GM10248 (cell line): ENCODE measurements at regions not wholly inside any gene's neighbourhood (a gene's known extent, or its start where the extent isn't known, plus 50 kb on each side); places are given as distances from the start of the nearest gene placed in this dataset.

Source experiments
- CTCF ChIA-PET: fragments of 300-600 bp; sonication (Branson Sonifier 250); formaldehyde crosslinking; extraction: SDS; loops from one replicate; lab custom pipeline; 2021; ENCODE audit warnings: antibody characterized with exemption; lab: Yijun Ruan, JAX
- POLR2A ChIA-PET: fragments of 350-650 bp; sonication (Branson Sonifier 250); formaldehyde crosslinking; extraction: SDS; loops from one replicate; lab custom pipeline; 2020; ENCODE audit warnings: antibody characterized with exemption; lab: Yijun Ruan, JAX
- DNase-seq: peaks from one replicate; pipeline ENCODE4 v3.0.0; 2012; ENCODE audit errors: extremely low spot score
- TF ChIP-seq, protein P1 (sequence below): IDR thresholded peaks from 2 replicates; pipeline ENCODE4 v1.5.1; 2012; ENCODE audit warnings: mild to moderate bottlenecking, low read depth; ENCODE audit errors: extremely low read depth, missing control alignments, control extremely low read depth

DNA sequence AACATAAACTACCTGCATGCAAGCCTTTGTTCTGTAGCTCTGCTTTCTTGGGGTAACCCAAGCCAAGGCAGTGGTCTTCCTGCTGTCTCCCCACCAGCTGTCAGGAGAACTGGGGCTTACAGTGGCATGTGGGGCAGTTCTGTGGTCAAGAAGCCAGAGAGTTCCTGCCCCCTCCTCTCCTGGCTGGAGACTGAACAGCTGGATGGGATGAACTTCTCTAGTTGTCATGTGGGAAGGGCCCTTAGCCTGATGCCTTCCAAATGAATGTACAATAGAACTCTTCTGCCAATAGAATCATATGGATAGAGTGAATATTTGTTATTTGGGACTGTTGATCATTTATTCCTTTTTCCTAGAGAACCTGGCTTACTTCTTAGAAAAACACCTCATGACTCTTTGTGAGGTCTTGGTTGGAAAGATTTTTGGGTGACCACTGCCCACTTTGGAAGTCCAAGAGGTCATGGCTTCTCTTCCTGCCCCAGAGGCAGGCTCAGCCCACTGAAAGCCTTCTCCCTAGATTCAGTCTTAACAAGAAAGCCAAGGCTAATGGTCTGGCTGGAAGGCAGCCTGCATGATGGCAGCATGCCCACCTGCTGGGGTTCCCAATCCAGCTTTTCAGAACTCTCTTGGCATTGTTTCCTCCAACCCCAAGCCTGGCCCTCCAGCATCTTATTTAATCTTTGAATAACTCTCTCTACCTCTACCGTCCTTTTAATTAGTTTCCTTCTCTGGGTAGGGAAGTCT is 462.9 kb upstream of the PROK2 start:
- TF ChIP-seq, protein P1, sequence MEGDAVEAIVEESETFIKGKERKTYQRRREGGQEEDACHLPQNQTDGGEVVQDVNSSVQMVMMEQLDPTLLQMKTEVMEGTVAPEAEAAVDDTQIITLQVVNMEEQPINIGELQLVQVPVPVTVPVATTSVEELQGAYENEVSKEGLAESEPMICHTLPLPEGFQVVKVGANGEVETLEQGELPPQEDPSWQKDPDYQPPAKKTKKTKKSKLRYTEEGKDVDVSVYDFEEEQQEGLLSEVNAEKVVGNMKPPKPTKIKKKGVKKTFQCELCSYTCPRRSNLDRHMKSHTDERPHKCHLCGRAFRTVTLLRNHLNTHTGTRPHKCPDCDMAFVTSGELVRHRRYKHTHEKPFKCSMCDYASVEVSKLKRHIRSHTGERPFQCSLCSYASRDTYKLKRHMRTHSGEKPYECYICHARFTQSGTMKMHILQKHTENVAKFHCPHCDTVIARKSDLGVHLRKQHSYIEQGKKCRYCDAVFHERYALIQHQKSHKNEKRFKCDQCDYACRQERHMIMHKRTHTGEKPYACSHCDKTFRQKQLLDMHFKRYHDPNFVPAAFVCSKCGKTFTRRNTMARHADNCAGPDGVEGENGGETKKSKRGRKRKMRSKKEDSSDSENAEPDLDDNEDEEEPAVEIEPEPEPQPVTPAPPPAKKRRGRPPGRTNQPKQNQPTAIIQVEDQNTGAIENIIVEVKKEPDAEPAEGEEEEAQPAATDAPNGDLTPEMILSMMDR: no peak
- ChIA-PET CTCF (interaction anchor here (0.8 to 1.6 kb wide), 2 partner anchors 10 kb away, joined by 3 to 8 read pairs; no protein-coding TSS in a partner anchor), POLR2A (no interaction called here)
- no peak for DNase-seq

DNA sequence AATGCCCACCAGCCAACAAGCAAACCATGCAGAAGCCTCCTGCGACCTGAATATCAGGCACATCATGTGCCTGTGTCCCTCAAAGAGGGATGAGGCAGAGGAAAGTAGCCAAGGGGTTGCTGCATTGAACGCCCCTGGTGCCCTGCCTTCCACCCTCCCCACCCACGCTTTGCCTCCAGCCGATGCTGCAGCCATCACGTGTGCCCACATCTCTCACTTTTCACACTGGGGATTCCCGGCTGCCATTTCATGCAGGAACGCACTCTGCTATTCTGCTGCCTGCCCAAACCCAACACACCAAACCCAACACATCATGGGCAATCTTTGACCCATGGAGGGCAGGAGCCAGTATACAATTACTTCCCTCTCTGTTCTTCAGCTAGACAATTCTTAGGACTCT is 462.2 kb upstream of the PROK2 start:
- TF ChIP-seq, protein P1: no peak
- CTCF ChIA-PET: interaction anchor here (0.8 kb wide), 1 partner anchor 11 kb away, joined by 3 read pairs; no protein-coding TSS in a partner anchor
- no peak for DNase-seq
- POLR2A ChIA-PET: no interaction called here

DNA sequence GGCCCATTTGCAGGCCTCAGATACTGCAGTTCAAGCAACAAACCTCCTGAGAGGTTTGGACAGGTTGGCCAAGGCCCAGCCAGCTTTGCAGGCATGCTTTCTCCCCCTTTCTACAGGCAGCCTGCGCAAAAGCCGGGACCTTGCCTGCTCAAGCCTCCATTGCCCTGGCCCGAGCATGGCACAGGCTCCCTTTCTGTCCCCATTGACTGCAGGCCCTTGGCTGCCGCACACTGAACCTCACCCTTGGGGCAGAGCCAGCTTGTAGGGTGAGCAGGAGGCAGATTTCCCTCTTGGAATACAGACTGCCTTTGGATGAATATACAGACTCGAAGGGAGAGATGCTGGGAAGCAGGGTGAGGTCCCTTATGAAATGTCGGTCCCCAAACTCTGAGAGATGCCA is 461.7 kb upstream of the PROK2 start:
- TF ChIP-seq, protein P1: no peak
- ChIA-PET CTCF (interaction anchor here (0.8 kb wide), 1 partner anchor 11 kb away, joined by 3 read pairs; no protein-coding TSS in a partner anchor), POLR2A (no interaction called here)
- DNase-seq: no peak

DNA sequence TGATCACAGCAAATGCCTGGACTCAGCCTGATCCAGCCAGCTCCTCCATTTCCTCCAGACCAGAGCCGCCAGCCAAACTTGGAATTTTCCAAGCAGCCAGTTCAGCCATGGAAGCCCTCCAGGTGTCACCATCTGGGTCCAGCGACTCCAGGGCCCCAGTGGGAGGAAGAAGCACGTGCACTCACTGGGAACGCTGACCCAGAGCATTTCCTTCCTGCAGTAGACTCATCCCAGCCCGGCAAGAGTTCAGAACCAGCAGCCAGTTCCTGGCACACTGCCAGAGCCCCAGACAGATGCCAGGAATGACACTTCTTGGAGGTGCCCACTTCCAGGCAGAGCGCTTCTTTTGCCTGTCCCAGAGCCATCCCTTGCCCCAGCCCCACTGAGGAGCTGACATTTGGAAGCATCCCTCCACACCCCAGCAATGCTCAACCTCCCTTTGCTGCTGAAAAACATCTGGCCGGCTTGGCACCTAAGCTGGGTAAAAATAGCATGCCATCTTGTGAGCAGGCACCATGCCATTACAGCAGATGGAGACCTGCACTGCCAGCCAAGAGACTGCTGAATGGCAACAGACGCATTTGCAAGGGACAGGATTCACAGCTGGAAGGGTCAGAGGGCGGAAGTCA is 460.3 kb upstream of the PROK2 start:
- ChIA-PET POLR2A (no interaction called here), CTCF (no interaction called here)
- DNase-seq: no peak
- TF ChIP-seq, protein P1: no peak

DNA sequence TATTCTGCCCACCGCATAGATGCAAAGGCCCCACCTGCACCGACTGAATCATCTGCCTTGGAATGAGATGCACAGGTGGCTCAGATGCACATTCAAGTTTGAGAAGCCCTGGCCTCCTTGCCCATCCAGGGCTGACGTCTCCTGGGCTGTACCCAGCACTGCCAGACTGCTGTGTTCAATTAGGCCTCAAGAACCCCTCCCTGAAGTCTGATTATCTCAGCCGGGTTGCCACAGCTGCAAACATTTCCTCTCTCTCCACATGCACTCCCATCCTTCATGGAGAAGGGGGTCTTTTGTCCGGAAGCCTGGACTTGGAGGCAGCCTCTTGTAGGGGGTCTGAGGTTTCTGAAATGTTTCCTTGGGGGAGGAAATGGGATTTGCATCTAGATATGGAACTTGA is 459.4 kb upstream of the PROK2 start:
- DNase-seq: no peak
- CTCF ChIA-PET: no interaction called here
- POLR2A ChIA-PET: no interaction called here
- TF ChIP-seq, protein P1: no peak

DNA sequence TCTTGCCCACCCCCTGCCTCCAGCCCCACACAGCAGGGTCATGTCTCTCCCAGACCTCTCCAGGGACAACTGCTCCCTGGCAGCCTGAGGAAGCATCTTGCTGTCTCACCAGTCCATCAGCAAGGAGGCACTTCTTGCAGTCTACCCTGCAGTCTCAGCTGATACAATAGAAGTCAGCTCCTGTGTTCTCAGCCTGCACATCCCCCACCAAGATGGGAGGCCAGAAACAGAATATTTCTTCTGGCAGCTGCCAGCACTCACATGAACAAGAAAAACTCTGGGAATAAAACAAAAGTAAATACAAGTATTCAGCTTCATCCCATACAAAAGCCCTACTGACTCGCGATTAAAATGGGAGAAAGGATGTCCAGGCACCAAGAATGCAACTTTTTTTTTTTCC is 457.4 kb upstream of the PROK2 start:
- ChIA-PET POLR2A (no interaction called here), CTCF (interaction anchor here (1.2 to 1.7 kb wide), 2 partner anchors 312 to 367 kb away, joined by 3 to 4 read pairs; no protein-coding TSS in a partner anchor)
- no peak for DNase-seq
- TF ChIP-seq, protein P1: no peak
